HEK293T (cell line): ENCODE measurements at regions not wholly inside any gene's neighbourhood (a gene's known extent, or its start where the extent isn't known, plus 50 kb on each side); places are given as distances from the start of the nearest gene placed in this dataset.

Experiments used
- ARNT ChIP-seq: fragments of 450-650 bp; IDR thresholded peaks from 2 replicates; pipeline ENCODE4 v1.6.1; 2017; ENCODE audit warnings: mild to moderate bottlenecking
- CTBP1 ChIP-seq: fragments of 450-650 bp; IDR thresholded peaks from 2 replicates; pipeline ENCODE4 v1.6.1; 2016; ENCODE audit warnings: borderline replicate concordance
- FOXA1 ChIP-seq: fragments of 450-650 bp; IDR thresholded peaks from 2 replicates; pipeline ENCODE4 v1.6.1; 2016; ENCODE audit warnings: mild to moderate bottlenecking
- HDGF ChIP-seq: fragments of 450-650 bp; IDR thresholded peaks from 2 replicates; pipeline ENCODE4 v1.6.1; 2017; ENCODE audit warnings: antibody characterized with exemption, borderline replicate concordance
- LEF1 ChIP-seq: fragments of 450-650 bp; IDR thresholded peaks from 2 replicates; pipeline ENCODE4 v1.6.1; 2017; ENCODE audit warnings: mild to moderate bottlenecking, borderline replicate concordance
- NFRKB ChIP-seq: fragments of 450-650 bp; IDR thresholded peaks from 2 replicates; pipeline ENCODE4 v1.6.1; 2016; ENCODE audit warnings: mild to moderate bottlenecking, moderate library complexity
- SP1 ChIP-seq: fragments of 450-650 bp; IDR thresholded peaks from 2 replicates; pipeline ENCODE4 v1.6.1; 2017
- SUZ12 ChIP-seq: fragments of 450-650 bp; IDR thresholded peaks from 2 replicates; pipeline ENCODE4 v1.6.1; 2016; ENCODE audit warnings: mild to moderate bottlenecking
- TARDBP ChIP-seq: fragments of 450-650 bp; IDR thresholded peaks from 2 replicates; pipeline ENCODE4 v1.6.1; 2016
- TF ChIP-seq, protein P1 (sequence below): fragments of 450-650 bp; IDR thresholded peaks from 2 replicates; pipeline ENCODE4 v1.6.1; 2016

DNA sequence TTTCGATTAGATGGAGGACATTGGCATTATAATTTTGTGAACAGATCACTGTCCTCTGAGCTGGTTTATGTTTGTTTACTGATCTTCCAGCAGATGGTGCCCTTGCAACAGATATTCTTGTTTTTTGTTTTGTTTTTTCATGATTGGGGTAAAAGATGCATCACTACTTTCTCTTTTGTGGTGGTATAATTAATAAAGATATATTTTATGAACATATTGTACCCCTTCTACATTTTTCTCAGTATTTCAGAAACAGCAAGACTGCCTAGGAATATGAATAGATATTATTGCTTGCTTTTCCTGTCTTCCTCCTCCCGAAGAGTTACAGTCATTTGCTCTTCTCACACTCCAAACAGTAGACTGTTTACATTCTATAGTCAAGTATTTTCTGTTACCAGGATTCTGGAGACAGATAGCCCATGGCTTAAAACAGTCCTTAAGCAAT lies 905.2 kb downstream of the TRAM1L1 start:
- TF ChIP-seq, protein P1, sequence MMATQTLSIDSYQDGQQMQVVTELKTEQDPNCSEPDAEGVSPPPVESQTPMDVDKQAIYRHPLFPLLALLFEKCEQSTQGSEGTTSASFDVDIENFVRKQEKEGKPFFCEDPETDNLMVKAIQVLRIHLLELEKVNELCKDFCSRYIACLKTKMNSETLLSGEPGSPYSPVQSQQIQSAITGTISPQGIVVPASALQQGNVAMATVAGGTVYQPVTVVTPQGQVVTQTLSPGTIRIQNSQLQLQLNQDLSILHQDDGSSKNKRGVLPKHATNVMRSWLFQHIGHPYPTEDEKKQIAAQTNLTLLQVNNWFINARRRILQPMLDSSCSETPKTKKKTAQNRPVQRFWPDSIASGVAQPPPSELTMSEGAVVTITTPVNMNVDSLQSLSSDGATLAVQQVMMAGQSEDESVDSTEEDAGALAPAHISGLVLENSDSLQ = no peak
- TF ChIP-seq SUZ12 (no peak), LEF1 (no peak), FOXA1 (no peak), SP1 (no peak), CTBP1 (no peak), HDGF (no peak), TARDBP (no peak), ARNT (no peak), NFRKB (no peak)
